ENCODE measurements at regions not wholly inside any gene's neighbourhood (a gene's known extent, or its start where the extent isn't known, plus 50 kb on each side); places are given as distances from the start of the nearest gene placed in this dataset.

DNA sequence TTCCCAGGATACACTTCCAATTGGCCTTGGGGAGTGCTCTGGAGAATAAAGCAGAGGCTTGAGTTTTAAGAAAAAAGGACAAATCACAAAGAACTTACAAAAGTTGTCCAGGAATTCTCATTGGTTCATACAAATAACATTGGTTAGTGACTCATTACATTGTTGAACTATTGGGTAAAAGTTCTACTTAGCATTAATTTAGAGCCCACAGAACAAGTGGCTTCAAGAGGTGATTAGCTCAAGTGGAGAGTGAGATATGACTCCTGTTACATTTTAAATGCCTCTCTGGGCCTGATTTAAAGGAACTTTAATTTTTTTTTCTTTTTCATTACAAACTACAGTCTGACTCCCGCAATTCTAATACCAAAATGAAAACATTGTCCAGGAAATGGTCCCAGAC lies 72.9 kb downstream of the ASCL4 start:
- TF ChIP-seq CREB1 (IDR thresholded peaks at IDR 0.05; ENCODE audit: low read depth) (no peak), EGR1 (IDR thresholded peaks at IDR 0.05) (no peak), ZBTB7A (IDR thresholded peaks at IDR 0.05; ENCODE audit: low read depth) (no peak), NFIC (IDR thresholded peaks at IDR 0.05) (no peak), MAX (IDR thresholded peaks at IDR 0.05) (no peak), FOXM1 (IDR thresholded peaks at IDR 0.05; ENCODE audit: borderline replicate concordance, low read depth) (no peak), TCF12 (IDR thresholded peaks at IDR 0.05; ENCODE audit: low read depth) (no peak), RAD21 (IDR thresholded peaks at IDR 0.05; ENCODE audit: low read depth) (no peak), YY1 (IDR thresholded peaks at IDR 0.05; ENCODE audit: low read depth) (no peak), CEBPB (IDR thresholded peaks at IDR 0.05) (no peak), TAF1 (IDR thresholded peaks at IDR 0.05; ENCODE audit: low read depth) (no peak)
- TF ChIP-seq, protein P1, sequence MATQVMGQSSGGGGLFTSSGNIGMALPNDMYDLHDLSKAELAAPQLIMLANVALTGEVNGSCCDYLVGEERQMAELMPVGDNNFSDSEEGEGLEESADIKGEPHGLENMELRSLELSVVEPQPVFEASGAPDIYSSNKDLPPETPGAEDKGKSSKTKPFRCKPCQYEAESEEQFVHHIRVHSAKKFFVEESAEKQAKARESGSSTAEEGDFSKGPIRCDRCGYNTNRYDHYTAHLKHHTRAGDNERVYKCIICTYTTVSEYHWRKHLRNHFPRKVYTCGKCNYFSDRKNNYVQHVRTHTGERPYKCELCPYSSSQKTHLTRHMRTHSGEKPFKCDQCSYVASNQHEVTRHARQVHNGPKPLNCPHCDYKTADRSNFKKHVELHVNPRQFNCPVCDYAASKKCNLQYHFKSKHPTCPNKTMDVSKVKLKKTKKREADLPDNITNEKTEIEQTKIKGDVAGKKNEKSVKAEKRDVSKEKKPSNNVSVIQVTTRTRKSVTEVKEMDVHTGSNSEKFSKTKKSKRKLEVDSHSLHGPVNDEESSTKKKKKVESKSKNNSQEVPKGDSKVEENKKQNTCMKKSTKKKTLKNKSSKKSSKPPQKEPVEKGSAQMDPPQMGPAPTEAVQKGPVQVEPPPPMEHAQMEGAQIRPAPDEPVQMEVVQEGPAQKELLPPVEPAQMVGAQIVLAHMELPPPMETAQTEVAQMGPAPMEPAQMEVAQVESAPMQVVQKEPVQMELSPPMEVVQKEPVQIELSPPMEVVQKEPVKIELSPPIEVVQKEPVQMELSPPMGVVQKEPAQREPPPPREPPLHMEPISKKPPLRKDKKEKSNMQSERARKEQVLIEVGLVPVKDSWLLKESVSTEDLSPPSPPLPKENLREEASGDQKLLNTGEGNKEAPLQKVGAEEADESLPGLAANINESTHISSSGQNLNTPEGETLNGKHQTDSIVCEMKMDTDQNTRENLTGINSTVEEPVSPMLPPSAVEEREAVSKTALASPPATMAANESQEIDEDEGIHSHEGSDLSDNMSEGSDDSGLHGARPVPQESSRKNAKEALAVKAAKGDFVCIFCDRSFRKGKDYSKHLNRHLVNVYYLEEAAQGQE (IDR thresholded peaks at IDR 0.05; ENCODE audit: low read depth), result no peak
- TF ChIP-seq, protein P2, sequence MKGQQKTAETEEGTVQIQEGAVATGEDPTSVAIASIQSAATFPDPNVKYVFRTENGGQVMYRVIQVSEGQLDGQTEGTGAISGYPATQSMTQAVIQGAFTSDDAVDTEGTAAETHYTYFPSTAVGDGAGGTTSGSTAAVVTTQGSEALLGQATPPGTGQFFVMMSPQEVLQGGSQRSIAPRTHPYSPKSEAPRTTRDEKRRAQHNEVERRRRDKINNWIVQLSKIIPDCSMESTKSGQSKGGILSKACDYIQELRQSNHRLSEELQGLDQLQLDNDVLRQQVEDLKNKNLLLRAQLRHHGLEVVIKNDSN (IDR thresholded peaks at IDR 0.05), result no peak

DNA sequence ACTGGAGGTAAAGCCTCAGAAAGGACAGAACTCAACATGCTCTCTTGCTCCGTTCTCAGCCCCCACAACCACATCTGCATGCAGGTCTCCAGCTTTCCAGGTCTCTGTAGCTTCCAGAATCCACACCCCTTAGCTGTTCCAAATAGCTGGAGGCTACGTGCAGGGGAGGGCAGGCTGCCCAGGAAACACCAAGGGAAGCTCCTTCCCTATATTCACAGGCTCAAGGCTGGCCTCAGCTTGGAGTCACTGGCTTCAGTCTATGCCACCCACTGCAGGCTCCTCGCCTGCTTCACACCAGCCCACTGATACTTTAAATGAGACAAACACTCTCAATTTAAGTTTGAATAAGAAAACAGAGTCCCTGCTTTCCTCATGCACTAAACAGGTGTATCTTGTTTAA lies 73.3 kb downstream of the ASCL4 start:
- TF ChIP-seq YY1 (IDR thresholded peaks at IDR 0.05; ENCODE audit: low read depth) (no peak), MAX (IDR thresholded peaks at IDR 0.05) (no peak), TEAD4 (IDR thresholded peaks at IDR 0.05) (no peak), CEBPB (IDR thresholded peaks at IDR 0.05) (no peak), NFIC (IDR thresholded peaks at IDR 0.05) (no peak), RAD21 (IDR thresholded peaks at IDR 0.05; ENCODE audit: low read depth) (no peak)
- TF ChIP-seq, protein P2 (IDR thresholded peaks at IDR 0.05), result no peak

DNA sequence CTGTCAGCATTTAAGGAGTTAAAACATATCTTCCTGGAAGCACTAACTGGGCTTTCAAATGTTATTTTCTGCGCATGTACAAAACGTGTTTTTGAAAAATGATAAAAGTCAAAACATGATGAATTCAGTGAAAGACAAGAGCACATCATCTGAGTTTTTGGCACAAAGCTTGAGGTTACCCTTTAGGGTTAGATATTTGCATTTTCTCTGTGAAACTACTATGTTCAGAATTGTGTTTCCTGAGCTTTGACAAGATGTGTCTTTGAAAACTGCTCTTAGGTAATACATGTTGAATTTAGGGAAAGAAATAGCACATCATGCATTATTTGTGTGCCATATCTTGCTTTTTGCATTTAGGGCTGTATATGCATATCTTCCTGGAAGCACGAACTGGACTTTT lies 79.0 kb downstream of the ASCL4 start:
- TF ChIP-seq EGR1 (IDR thresholded peaks at IDR 0.05), result no peak
- no peak for TF ChIP-seq NFIC (IDR thresholded peaks at IDR 0.05)
- TF ChIP-seq YY1 (IDR thresholded peaks at IDR 0.05; ENCODE audit: low read depth), result no peak
- TF ChIP-seq TEAD4 (IDR thresholded peaks at IDR 0.05), result no peak
- TF ChIP-seq, protein P2 (IDR thresholded peaks at IDR 0.05), result no peak
- no peak for TF ChIP-seq CEBPB (IDR thresholded peaks at IDR 0.05)
- no peak for TF ChIP-seq ZBTB7A (IDR thresholded peaks at IDR 0.05; ENCODE audit: low read depth)
- TF ChIP-seq TAF1 (IDR thresholded peaks at IDR 0.05; ENCODE audit: low read depth), result no peak
- TF ChIP-seq, protein P1 (IDR thresholded peaks at IDR 0.05; ENCODE audit: low read depth), result no peak
- no peak for TF ChIP-seq TCF12 (IDR thresholded peaks at IDR 0.05; ENCODE audit: low read depth)
- TF ChIP-seq MAX (IDR thresholded peaks at IDR 0.05), result no peak
- no peak for TF ChIP-seq FOXM1 (IDR thresholded peaks at IDR 0.05; ENCODE audit: borderline replicate concordance, low read depth)
- TF ChIP-seq EP300 (IDR thresholded peaks at IDR 0.05; ENCODE audit: borderline replicate concordance), result no peak

DNA sequence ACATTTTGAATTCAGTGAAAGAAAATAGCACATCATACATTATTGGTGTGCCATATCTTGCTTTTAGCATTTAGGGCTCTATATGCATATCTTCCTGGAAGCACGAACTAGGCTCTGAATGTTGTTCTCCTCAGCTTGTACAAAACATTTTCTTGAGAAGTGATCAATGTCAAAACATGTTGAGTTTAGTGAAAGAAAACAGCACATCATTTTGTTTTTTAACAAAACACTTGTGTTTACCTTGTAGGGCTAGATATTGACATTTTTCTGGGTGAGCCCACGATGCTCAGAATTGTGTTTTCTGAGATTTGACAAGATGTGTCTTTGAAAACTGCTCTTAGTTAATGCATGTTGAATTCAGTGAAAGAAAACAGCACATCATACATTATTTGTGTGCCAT lies 81.0 kb downstream of the ASCL4 start:
- TF ChIP-seq ZBTB7A (IDR thresholded peaks at IDR 0.05; ENCODE audit: low read depth), result no peak
- no peak for TF ChIP-seq TAF1 (IDR thresholded peaks at IDR 0.05; ENCODE audit: low read depth)
- no peak for TF ChIP-seq TCF12 (IDR thresholded peaks at IDR 0.05; ENCODE audit: low read depth)
- TF ChIP-seq, protein P1 (IDR thresholded peaks at IDR 0.05; ENCODE audit: low read depth), result no peak
- TF ChIP-seq EGR1 (IDR thresholded peaks at IDR 0.05), result no peak
- no peak for TF ChIP-seq EP300 (IDR thresholded peaks at IDR 0.05; ENCODE audit: borderline replicate concordance)
- no peak for TF ChIP-seq TEAD4 (IDR thresholded peaks at IDR 0.05)
- TF ChIP-seq CEBPB (IDR thresholded peaks at IDR 0.05), result no peak
- no peak for TF ChIP-seq NFIC (IDR thresholded peaks at IDR 0.05)
- TF ChIP-seq RAD21 (IDR thresholded peaks at IDR 0.05; ENCODE audit: low read depth), result no peak
- no peak for TF ChIP-seq CREB1 (IDR thresholded peaks at IDR 0.05; ENCODE audit: low read depth)
- TF ChIP-seq, protein P2 (IDR thresholded peaks at IDR 0.05), result no peak
- no peak for TF ChIP-seq FOXM1 (IDR thresholded peaks at IDR 0.05; ENCODE audit: borderline replicate concordance, low read depth)
- no peak for TF ChIP-seq MAX (IDR thresholded peaks at IDR 0.05)
- TF ChIP-seq YY1 (IDR thresholded peaks at IDR 0.05; ENCODE audit: low read depth), result no peak

Measured in Ishikawa (cell line).